WI38 (cell line): ENCODE measurements at regions not wholly inside any gene's neighbourhood (a gene's known extent, or its start where the extent isn't known, plus 50 kb on each side); places are given as distances from the start of the nearest gene placed in this dataset.
"Not testable (repeated sequence)": the region's sequence is repeated elsewhere in the genome, so short reads cannot be mapped to it uniquely, and the experiment has no call there.

Source experiments
- H3K4me3 ChIP-seq: 2 replicates; pipeline ENCODE4 v1.5.1; 2011; ENCODE audit warnings: low read depth, mild to moderate bottlenecking, control low read depth, low read length
- TF ChIP-seq, protein P1 (sequence below): IDR thresholded peaks from 2 replicates; pipeline ENCODE4 v1.5.1; 2012; ENCODE audit warnings: low read depth, mild to moderate bottlenecking, control low read depth, low read length

DNA sequence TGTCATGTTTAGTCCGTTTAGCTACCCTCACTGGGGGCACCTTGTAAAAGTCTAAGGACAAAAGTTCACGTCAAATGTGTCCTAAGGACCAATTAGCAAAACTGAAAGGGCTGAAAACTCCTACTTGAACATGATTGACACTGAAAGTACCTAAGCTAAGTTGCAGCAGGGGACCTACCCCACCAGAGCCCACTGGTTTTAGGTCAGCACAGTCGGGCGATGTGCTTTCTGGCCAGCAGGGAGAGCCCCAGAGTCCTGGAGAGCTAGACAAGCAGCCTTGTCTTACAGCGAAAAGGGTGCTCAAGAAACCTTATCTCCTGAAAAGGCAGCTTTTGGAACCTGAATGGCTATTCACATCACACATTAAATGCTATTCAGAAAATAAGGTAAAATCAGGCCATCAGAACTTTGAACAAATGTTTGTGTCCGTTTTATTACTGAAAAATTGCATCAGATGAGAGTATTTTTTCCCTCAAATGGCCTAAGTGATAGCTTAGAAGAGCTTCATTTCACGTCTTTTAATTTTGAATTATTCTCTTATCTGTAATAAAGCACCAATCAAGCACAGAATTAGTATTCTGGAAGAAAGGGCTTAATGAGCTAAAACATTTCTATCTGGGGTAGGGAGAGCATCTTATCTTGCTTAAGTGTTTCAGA, 52.2 kb upstream of the MKI67 start:
- no peak overlapping the region for H3K4me3 ChIP-seq
- TF ChIP-seq, protein P1, sequence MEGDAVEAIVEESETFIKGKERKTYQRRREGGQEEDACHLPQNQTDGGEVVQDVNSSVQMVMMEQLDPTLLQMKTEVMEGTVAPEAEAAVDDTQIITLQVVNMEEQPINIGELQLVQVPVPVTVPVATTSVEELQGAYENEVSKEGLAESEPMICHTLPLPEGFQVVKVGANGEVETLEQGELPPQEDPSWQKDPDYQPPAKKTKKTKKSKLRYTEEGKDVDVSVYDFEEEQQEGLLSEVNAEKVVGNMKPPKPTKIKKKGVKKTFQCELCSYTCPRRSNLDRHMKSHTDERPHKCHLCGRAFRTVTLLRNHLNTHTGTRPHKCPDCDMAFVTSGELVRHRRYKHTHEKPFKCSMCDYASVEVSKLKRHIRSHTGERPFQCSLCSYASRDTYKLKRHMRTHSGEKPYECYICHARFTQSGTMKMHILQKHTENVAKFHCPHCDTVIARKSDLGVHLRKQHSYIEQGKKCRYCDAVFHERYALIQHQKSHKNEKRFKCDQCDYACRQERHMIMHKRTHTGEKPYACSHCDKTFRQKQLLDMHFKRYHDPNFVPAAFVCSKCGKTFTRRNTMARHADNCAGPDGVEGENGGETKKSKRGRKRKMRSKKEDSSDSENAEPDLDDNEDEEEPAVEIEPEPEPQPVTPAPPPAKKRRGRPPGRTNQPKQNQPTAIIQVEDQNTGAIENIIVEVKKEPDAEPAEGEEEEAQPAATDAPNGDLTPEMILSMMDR, result peak; percentile 51

DNA sequence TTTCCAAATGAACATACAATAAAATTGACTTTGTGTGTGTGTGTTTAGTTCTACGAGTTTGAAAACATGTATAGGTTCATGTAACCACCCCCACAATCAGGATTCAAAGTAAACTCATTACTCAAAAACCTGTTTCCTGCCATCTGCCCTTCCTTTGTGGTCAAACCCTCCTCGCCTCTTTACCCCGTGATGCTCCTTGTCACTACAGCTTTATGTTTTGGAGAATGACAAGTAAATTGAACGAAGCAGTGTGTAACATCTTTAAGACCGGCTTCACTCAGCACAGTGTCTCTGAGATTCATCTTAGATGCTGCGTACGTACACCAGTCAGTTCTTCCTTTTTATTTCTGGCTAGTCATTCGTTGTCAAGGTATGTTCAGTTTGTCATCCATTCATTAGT, 54.6 kb upstream of the MKI67 start:
- TF ChIP-seq, protein P1, result no peak
- no peak overlapping the region for H3K4me3 ChIP-seq

DNA sequence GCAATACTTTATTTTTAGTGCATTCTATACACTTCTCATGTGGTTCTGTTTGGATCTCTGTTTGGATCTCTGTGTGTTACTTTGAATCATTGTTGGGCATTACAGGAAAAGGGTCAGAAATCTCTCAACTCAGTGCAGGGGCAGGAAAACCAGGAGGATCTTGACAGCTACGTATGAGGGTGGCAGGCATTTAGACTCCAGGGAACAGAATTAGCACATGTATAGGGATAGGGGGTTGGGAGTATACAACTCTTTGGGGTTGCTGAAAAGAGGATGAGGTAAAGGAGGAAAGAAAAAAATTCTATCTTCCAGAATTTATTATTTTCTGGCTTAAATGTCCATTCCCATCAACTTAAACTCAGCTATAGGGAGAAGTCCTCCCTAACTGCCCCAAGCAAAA, 59.4 kb upstream of the MKI67 start:
- no peak overlapping the region for H3K4me3 ChIP-seq
- TF ChIP-seq, protein P1, result no peak

DNA sequence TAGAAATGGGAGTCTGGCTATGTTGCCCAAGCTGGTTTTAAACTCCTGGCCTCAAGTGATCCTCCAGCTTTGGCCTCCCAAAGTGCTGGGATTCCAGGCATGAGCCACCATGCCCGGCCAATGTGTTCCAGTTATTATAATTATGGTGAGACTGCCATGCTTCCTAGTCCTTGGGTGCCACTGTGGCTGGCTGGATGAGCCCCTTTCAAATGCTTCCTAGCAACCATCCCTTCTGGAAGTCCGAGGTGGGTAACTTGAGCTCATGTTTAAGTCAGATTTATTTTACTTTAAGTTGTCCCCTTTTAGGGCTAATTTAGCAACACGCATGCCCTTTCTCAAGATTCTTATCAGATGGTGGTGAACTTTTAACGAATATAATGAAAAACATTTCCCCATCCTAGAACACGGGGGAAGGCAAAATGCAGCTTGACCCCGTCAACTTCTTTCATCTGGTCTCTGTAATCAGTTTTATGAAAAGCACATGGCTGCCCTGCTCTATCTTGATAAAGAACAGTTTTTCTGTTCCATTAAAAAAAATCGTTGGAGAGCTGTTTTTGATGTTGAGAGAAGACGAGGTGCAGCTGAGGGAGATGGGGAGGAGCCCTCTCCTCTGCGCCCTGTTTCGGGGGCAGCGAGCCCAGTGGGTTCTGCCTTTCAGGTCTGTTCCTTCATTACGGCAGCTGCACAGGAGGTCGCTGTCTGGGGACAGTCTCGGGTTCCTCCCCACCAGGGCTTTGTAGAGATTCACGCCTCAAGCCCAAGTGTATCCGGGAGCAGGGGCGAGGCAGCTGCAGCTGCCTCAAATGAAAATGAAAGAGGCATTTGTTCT, 61.0 kb upstream of the MKI67 start:
- H3K4me3 ChIP-seq, result no peak overlapping the region

DNA sequence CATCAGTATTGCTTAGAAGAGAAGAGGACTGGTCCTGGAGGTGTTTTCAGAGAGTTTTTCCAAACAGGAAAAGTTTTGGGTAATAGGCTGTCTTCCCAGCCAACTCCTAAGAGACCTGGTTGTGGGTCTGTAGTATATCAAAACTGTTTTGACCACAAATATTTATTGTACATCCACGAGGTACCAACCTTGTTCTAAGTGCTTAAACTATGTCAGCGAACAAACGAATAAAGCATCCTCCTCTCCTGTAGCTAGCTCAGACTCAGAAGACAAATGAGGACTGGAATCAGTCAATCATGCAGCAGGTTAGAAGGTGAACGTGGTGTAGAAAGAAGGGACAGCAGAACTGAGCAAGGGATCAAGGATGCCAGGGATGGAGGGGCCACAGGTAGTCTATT, 61.6 kb upstream of the MKI67 start:
- H3K4me3 ChIP-seq, result no peak overlapping the region
- TF ChIP-seq, protein P1, result no peak

More for the DNA sequence above, 61.0 kb upstream of the MKI67 start:
- TF ChIP-seq, protein P1, result no peak

DNA sequence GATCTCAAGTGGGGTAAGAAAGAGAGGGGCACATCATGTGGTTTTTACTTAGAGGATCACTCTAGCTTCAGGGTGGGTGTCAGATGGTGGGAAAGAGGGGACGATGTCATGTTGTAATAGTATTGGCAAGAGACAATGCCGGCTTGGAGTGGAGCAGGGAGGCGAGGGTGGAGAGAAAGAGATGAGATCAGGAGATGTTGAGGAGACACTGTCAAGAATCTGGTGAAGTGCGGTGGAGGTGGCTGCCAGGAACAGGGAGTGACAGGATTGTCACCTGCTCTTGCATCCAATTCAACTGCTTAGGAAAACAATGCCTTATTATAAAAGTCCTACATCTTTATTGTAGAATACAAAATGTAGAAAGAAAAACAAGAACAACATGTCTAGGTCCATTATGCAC, 63.0 kb upstream of the MKI67 start:
- TF ChIP-seq, protein P1, result no peak
- no peak overlapping the region for H3K4me3 ChIP-seq

DNA sequence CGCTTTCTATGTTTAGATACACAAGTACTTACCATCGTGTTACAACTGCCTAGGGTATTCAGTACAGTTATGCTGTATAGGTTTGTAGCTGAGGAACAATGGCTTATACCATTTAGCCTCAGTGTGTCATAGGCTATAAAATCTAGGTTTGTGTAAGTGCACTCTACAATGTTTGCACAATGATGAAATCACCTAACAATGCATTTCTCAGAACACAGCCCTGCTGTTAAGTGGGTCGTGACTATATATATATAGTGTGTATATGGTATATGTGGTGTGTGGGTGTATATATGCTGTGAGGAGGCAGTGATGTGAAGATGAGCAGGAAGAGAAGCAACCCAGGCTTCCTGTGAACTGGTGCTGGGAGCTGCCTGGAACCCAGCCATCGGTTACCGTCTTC, 65.6 kb upstream of the MKI67 start:
- no peak overlapping the region for H3K4me3 ChIP-seq

DNA sequence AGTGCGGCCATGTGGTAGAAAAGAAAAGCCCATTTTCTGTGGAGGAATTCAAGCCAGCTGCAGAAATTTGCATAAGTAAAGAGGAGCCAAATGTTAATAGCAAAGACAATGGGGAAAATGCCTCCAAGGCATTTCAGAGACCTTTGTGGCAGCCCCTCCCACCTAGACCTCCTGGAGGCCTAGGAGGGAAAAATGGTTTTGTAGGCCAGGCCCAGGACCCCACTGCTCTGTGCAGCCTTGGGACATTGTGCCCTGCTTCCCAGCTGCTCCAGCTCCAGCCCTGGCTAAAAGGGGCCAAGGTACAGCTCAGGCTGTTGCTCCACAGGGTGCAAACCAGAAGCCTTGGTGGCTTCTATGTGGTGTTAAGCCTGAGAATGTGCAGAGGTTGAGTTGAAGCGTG, 75.6 kb upstream of the MKI67 start:
- not testable (repeated sequence) for H3K4me3 ChIP-seq

More for the DNA sequence above, 65.6 kb upstream of the MKI67 start:
- TF ChIP-seq, protein P1, result no peak
